SK-N-SH treated with all-trans-retinoic acid at 6 μM for 48 hours (cell line): ENCODE measurements at regions not wholly inside any gene's neighbourhood (a gene's known extent, or its start where the extent isn't known, plus 50 kb on each side); places are given as distances from the start of the nearest gene placed in this dataset.

Source experiments
- ATAC-seq: fragments of 200-7000 bp; cut with Tn5 transposase; 3 replicates; pipeline ENCODE4 v1.9.1; 2020; ENCODE audit warnings: mild to moderate bottlenecking, moderate library complexity
- ARNTL ChIP-seq: fragments of 450-650 bp; formaldehyde crosslinking; IDR thresholded peaks from 2 replicates; pipeline ENCODE4 v1.5.0; 2020; ENCODE audit warnings: low read depth, mild to moderate bottlenecking, moderate library complexity, borderline replicate concordance
- BACH2 ChIP-seq: fragments of 250-450 bp; sonication (Bioruptor Pico); IDR thresholded peaks from 2 replicates; pipeline ENCODE4 v1.9.0; 2021; ENCODE audit warnings: mild to moderate bottlenecking, borderline replicate concordance
- CSDC2 ChIP-seq: fragments of 250-450 bp; sonication (Bioruptor Pico); IDR thresholded peaks from 2 replicates; pipeline ENCODE4 v1.5.0; 2020; ENCODE audit warnings: mild to moderate bottlenecking, moderate library complexity
- ESRRG ChIP-seq: fragments of 250-450 bp; sonication (Bioruptor Pico); IDR thresholded peaks from 2 replicates; pipeline ENCODE4 v1.6.1; 2021; ENCODE audit warnings: mild to moderate bottlenecking
- GLIS3 ChIP-seq: fragments of 250-450 bp; sonication (Bioruptor Pico); IDR thresholded peaks from 2 replicates; pipeline ENCODE4 v1.5.0; 2020; ENCODE audit warnings: mild to moderate bottlenecking, moderate library complexity
- ISL1 ChIP-seq: fragments of 250-450 bp; sonication (Bioruptor Pico); IDR thresholded peaks from 2 replicates; pipeline ENCODE4 v2.1.2; 2022; ENCODE audit warnings: mild to moderate bottlenecking, moderate library complexity
- OSR1 ChIP-seq: fragments of 250-450 bp; sonication (Bioruptor Pico); IDR thresholded peaks from 2 replicates; pipeline ENCODE4 v1.8.0; 2022; ENCODE audit warnings: moderate library complexity, mild to moderate bottlenecking, inconsistent platforms
- PPARA ChIP-seq: fragments of 250-450 bp; sonication (Bioruptor Pico); IDR thresholded peaks from 2 replicates; pipeline ENCODE4 v1.5.0; 2020; ENCODE audit warnings: mild to moderate bottlenecking, borderline replicate concordance
- RARB ChIP-seq: fragments of 250-450 bp; sonication (Bioruptor Pico); IDR thresholded peaks from 2 replicates; pipeline ENCODE4 v1.8.0; 2021; ENCODE audit warnings: mild to moderate bottlenecking, moderate library complexity
- SNAI2 ChIP-seq: fragments of 250-450 bp; sonication (Bioruptor Pico); IDR thresholded peaks from 2 replicates; pipeline ENCODE4 v1.5.0; 2020; ENCODE audit warnings: mild to moderate bottlenecking, moderate library complexity
- TCF4 ChIP-seq: fragments of 250-450 bp; sonication (Bioruptor Pico); IDR thresholded peaks from 2 replicates; pipeline ENCODE4 v1.8.0; 2021; ENCODE audit warnings: mild to moderate bottlenecking, moderate library complexity, borderline replicate concordance
- ZC3H10 ChIP-seq: fragments of 250-450 bp; sonication (Bioruptor Pico); IDR thresholded peaks from 2 replicates; pipeline ENCODE4 v1.5.1; 2021; ENCODE audit warnings: mild to moderate bottlenecking, moderate library complexity
- ZFP3 ChIP-seq: fragments of 250-450 bp; sonication (Bioruptor Pico); IDR thresholded peaks from 2 replicates; pipeline ENCODE4 v1.5.0; 2020; ENCODE audit warnings: mild to moderate bottlenecking, moderate library complexity
- ZFP30 ChIP-seq: fragments of 450-650 bp; formaldehyde crosslinking; IDR thresholded peaks from 2 replicates; pipeline ENCODE4 v1.5.0; 2022; ENCODE audit warnings: mild to moderate bottlenecking, moderate library complexity
- ZNF70 ChIP-seq: fragments of 450-650 bp; formaldehyde crosslinking; IDR thresholded peaks from 2 replicates; pipeline ENCODE4 v1.5.0; 2020; ENCODE audit warnings: mild to moderate bottlenecking, moderate library complexity
- ZNF8 ChIP-seq: fragments of 450-650 bp; formaldehyde crosslinking; IDR thresholded peaks from 2 replicates; pipeline ENCODE4 v1.5.0; 2020; ENCODE audit warnings: mild to moderate bottlenecking, moderate library complexity
- TF ChIP-seq, protein P1 (sequence below): fragments of 250-450 bp; sonication (Bioruptor Pico); IDR thresholded peaks from 2 replicates; pipeline ENCODE4 v1.8.0; 2020; ENCODE audit warnings: mild to moderate bottlenecking, moderate library complexity, borderline replicate concordance
- TF ChIP-seq, protein P2 (sequence below): fragments of 250-450 bp; sonication (Bioruptor Pico); IDR thresholded peaks from 2 replicates; pipeline ENCODE4 v1.8.0; 2021; ENCODE audit warnings: low read depth, mild to moderate bottlenecking, moderate library complexity, borderline replicate concordance
- TF ChIP-seq, protein P3 (sequence below): fragments of 250-450 bp; sonication (Bioruptor Pico); IDR thresholded peaks from 2 replicates; pipeline ENCODE4 v1.5.1; 2021; ENCODE audit warnings: mild to moderate bottlenecking, moderate library complexity
- TF ChIP-seq, protein P4 (sequence below): fragments of 250-450 bp; sonication (Bioruptor Pico); IDR thresholded peaks from 2 replicates; pipeline ENCODE4 v1.5.1; 2020; ENCODE audit warnings: low read depth, mild to moderate bottlenecking, moderate library complexity
- TF ChIP-seq, protein P5 (sequence below): fragments of 250-450 bp; sonication (Bioruptor Pico); IDR thresholded peaks from 2 replicates; pipeline ENCODE4 v1.5.0; 2020; ENCODE audit warnings: mild to moderate bottlenecking, moderate library complexity

DNA sequence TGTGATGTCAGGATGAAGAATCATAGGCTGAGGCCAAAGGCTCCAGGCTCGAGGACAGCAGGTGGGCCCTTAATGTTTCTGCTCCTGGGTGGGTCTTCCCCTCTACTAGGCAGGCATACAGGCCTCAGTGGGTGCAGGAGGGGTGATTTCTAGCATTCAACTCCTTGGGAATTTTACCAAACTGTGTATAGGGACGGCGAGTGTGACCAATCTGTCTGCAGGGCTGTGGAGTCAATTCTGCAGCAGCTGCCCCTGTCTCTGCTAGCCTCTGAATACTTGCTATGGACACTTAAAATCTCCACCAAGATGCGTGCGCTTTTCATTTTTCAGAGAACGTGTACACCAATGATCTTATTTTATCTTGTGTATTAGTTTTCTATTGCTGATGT lies 115.5 kb downstream of the WDR11 start:
- ATAC-seq = no peak
- TF ChIP-seq, protein P1, sequence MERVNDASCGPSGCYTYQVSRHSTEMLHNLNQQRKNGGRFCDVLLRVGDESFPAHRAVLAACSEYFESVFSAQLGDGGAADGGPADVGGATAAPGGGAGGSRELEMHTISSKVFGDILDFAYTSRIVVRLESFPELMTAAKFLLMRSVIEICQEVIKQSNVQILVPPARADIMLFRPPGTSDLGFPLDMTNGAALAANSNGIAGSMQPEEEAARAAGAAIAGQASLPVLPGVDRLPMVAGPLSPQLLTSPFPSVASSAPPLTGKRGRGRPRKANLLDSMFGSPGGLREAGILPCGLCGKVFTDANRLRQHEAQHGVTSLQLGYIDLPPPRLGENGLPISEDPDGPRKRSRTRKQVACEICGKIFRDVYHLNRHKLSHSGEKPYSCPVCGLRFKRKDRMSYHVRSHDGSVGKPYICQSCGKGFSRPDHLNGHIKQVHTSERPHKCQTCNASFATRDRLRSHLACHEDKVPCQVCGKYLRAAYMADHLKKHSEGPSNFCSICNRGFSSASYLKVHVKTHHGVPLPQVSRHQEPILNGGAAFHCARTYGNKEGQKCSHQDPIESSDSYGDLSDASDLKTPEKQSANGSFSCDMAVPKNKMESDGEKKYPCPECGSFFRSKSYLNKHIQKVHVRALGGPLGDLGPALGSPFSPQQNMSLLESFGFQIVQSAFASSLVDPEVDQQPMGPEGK = no peak
- no peak for TF ChIP-seq ZC3H10 (CRISPR knock-in tag)
- no peak for TF ChIP-seq ZFP30 (CRISPR knock-in tag)

DNA sequence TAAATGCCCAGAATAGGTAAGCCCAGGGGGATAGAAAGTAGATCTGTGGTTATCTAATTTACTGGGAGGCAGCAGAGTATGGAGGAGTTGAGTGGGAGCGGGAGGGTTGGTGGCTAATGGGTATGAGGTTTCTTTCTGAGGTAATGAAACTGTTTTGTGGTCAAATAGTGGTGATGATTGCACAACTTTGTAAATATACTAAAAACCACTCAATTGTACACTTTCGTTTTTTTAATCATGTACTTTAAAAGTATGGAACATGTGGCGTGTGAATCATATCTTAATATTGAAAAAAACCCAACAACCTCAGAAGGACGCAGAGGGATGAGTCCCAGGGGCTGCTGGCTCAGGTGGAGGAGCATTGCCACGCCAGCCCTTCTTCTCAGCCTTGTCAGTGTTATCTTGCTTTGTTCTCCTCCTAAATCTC lies 118.1 kb downstream of the WDR11 start:
- ATAC-seq = no peak
- TF ChIP-seq ESRRG (no peak), GLIS3 (no peak), SNAI2 (CRISPR knock-in tag) (no peak), ZFP30 (CRISPR knock-in tag) (no peak), CSDC2 (CRISPR knock-in tag) (no peak), ZC3H10 (CRISPR knock-in tag) (no peak), ARNTL (CRISPR knock-in tag) (no peak), RARB (no peak), PPARA (no peak), ZFP3 (CRISPR knock-in tag) (no peak), BACH2 (CRISPR knock-in tag) (no peak), ISL1 (CRISPR knock-in tag) (no peak), TCF4 (no peak), ZNF8 (CRISPR knock-in tag) (no peak)
- TF ChIP-seq, protein P2, sequence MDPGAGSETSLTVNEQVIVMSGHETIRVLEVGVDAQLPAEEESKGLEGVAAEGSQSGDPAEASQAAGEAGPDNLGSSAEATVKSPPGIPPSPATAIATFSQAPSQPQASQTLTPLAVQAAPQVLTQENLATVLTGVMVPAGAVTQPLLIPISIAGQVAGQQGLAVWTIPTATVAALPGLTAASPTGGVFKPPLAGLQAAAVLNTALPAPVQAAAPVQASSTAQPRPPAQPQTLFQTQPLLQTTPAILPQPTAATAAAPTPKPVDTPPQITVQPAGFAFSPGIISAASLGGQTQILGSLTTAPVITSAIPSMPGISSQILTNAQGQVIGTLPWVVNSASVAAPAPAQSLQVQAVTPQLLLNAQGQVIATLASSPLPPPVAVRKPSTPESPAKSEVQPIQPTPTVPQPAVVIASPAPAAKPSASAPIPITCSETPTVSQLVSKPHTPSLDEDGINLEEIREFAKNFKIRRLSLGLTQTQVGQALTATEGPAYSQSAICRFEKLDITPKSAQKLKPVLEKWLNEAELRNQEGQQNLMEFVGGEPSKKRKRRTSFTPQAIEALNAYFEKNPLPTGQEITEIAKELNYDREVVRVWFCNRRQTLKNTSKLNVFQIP (CRISPR knock-in tag) = no peak
- TF ChIP-seq, protein P3, sequence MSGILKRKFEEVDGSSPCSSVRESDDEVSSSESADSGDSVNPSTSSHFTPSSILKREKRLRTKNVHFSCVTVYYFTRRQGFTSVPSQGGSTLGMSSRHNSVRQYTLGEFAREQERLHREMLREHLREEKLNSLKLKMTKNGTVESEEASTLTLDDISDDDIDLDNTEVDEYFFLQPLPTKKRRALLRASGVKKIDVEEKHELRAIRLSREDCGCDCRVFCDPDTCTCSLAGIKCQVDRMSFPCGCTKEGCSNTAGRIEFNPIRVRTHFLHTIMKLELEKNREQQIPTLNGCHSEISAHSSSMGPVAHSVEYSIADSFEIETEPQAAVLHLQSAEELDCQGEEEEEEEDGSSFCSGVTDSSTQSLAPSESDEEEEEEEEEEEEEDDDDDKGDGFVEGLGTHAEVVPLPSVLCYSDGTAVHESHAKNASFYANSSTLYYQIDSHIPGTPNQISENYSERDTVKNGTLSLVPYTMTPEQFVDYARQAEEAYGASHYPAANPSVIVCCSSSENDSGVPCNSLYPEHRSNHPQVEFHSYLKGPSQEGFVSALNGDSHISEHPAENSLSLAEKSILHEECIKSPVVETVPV (CRISPR knock-in tag) = no peak
- TF ChIP-seq, protein P4, sequence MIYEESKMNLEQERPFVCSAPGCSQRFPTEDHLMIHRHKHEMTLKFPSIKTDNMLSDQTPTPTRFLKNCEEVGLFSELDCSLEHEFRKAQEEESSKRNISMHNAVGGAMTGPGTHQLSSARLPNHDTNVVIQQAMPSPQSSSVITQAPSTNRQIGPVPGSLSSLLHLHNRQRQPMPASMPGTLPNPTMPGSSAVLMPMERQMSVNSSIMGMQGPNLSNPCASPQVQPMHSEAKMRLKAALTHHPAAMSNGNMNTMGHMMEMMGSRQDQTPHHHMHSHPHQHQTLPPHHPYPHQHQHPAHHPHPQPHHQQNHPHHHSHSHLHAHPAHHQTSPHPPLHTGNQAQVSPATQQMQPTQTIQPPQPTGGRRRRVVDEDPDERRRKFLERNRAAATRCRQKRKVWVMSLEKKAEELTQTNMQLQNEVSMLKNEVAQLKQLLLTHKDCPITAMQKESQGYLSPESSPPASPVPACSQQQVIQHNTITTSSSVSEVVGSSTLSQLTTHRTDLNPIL = no peak
- TF ChIP-seq, protein P5, sequence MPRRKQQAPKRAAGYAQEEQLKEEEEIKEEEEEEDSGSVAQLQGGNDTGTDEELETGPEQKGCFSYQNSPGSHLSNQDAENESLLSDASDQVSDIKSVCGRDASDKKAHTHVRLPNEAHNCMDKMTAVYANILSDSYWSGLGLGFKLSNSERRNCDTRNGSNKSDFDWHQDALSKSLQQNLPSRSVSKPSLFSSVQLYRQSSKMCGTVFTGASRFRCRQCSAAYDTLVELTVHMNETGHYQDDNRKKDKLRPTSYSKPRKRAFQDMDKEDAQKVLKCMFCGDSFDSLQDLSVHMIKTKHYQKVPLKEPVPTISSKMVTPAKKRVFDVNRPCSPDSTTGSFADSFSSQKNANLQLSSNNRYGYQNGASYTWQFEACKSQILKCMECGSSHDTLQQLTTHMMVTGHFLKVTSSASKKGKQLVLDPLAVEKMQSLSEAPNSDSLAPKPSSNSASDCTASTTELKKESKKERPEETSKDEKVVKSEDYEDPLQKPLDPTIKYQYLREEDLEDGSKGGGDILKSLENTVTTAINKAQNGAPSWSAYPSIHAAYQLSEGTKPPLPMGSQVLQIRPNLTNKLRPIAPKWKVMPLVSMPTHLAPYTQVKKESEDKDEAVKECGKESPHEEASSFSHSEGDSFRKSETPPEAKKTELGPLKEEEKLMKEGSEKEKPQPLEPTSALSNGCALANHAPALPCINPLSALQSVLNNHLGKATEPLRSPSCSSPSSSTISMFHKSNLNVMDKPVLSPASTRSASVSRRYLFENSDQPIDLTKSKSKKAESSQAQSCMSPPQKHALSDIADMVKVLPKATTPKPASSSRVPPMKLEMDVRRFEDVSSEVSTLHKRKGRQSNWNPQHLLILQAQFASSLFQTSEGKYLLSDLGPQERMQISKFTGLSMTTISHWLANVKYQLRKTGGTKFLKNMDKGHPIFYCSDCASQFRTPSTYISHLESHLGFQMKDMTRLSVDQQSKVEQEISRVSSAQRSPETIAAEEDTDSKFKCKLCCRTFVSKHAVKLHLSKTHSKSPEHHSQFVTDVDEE (CRISPR knock-in tag) = no peak

DNA sequence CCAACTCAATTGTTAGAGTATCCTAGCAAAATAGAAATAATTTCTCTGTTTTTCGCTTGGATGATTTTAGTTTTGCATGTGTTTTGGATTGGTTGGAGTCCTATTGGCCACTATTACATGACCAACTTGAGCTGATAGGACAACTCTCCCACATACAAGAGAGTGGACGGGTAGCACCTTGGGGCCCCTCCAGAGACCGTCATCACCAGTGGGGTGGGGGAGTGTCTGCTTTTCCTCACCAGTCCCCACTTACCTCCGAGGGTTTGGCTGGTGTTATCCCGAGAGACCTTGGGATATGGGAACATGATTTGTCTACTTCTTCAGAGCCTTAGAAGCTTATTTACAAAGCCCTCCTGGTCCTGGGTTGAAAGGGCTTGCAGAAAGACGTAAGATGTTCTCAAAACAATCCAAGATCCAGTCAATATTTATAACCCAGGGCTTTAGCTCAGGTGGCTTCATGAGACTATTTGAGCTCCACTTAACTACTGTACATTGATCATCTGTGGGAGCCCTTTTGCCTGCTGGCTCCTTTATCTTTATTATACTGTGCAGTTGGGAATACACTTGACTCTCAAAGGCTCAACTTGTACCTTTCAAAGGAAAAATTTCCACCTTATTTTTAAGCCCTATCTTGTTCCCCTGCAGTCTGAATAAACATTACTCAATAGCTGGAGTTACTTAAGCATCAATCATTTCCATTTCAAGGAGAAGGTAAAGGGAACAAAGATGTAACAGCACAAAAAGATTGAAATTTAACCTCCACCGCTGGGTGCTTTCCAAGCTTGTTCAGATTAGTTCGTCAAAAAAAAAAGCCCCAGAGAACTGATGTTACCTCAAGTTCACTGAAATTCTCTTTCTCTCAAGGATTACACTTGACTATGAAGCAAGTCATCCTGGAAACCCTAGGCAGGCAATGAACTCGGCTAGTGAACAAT lies 119.7 kb downstream of the WDR11 start:
- no peak for ATAC-seq
- TF ChIP-seq CSDC2 (CRISPR knock-in tag) = no peak
- TF ChIP-seq ISL1 (CRISPR knock-in tag) = no peak
- TF ChIP-seq, protein P4 = no peak
- TF ChIP-seq ZNF70 (CRISPR knock-in tag) = no peak
- no peak for TF ChIP-seq ZNF8 (CRISPR knock-in tag)
- TF ChIP-seq ESRRG = no peak
- TF ChIP-seq BACH2 (CRISPR knock-in tag) = no peak
- no peak for TF ChIP-seq OSR1 (CRISPR knock-in tag)
- TF ChIP-seq RARB = no peak
- TF ChIP-seq, protein P1 = no peak
- no peak for TF ChIP-seq ZFP30 (CRISPR knock-in tag)
- TF ChIP-seq ZC3H10 (CRISPR knock-in tag) = no peak
- TF ChIP-seq, protein P5 (CRISPR knock-in tag) = no peak
- no peak for TF ChIP-seq SNAI2 (CRISPR knock-in tag)
